ENCODE measurements at regions not wholly inside any gene's neighbourhood (a gene's known extent, or its start where the extent isn't known, plus 50 kb on each side); places are given as distances from the start of the nearest gene placed in this dataset.

GRCh38 chr1:157279138-157279801 lies 141.1 kb upstream of the ETV3 start:
- no peak overlapping the region for H3K4me3 ChIP-seq (ENCODE audit: low read depth, low read length)
- no peak for TF ChIP-seq CTCF (IDR thresholded peaks at IDR 0.05; ENCODE audit: low read depth, low read length, missing control alignments)
- no peak for DNase-seq (ENCODE audit: low read depth)

- TF ChIP-seq CTCF (IDR thresholded peaks at IDR 0.05; ENCODE audit: low read depth, low read length, missing control alignments) = no peak
- DNase-seq (ENCODE audit: low read depth) = no peak
- no peak overlapping the region for H3K4me3 ChIP-seq (ENCODE audit: low read depth, low read length)
Observed at GRCh38 chr1:157278383-157279137, 140.4 kb upstream of the ETV3 start.

GRCh38 chr1:157277913-157278312 lies 139.7 kb upstream of the ETV3 start:
- no peak overlapping the region for H3K4me3 ChIP-seq (ENCODE audit: low read depth, low read length)
- TF ChIP-seq CTCF (IDR thresholded peaks at IDR 0.05; ENCODE audit: low read depth, low read length, missing control alignments) = no peak
- DNase-seq (ENCODE audit: low read depth) = no peak

GRCh38 chr1:157277281-157277680 lies 139.1 kb upstream of the ETV3 start:
- no peak for TF ChIP-seq CTCF (IDR thresholded peaks at IDR 0.05; ENCODE audit: low read depth, low read length, missing control alignments)
- DNase-seq (ENCODE audit: low read depth) = no peak
- no peak overlapping the region for H3K4me3 ChIP-seq (ENCODE audit: low read depth, low read length)

- no peak for TF ChIP-seq CTCF (IDR thresholded peaks at IDR 0.05; ENCODE audit: low read depth, low read length, missing control alignments)
- no peak for DNase-seq (ENCODE audit: low read depth)
- H3K4me3 ChIP-seq (ENCODE audit: low read depth, low read length) = no peak overlapping the region
Observed at GRCh38 chr1:157274698-157275534, 136.7 kb upstream of the ETV3 start.

- TF ChIP-seq CTCF (IDR thresholded peaks at IDR 0.05; ENCODE audit: low read depth, low read length, missing control alignments) = no peak
- no peak for DNase-seq (ENCODE audit: low read depth)
- H3K4me3 ChIP-seq (ENCODE audit: low read depth, low read length) = no peak overlapping the region
Observed at GRCh38 chr1:157272729-157273524, 134.7 kb upstream of the ETV3 start.
